ENCODE measurements at regions not wholly inside any gene's neighbourhood (a gene's known extent, or its start where the extent isn't known, plus 50 kb on each side); places are given as distances from the start of the nearest gene placed in this dataset.

DNA sequence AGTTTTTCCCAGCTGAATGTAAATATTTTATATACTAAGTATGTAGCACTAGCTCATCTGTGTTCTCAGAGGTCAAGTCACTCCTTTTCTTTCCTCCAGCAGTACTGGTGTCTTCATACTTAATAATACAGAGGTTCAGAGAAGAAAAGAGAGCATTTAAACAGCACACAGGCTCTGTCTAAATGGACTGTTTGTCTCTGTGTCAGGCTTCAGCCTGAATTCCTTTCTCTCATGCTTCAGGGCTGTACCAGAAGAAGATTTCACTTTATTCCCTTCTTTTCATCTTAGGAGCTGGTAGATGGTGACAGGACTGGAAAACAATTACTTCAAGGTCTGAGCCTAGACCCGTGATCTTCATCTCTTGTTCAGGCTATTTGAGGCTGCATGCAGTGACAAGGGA lies 51.4 kb upstream of the LYZL2 start:
- Mint-ChIP-seq H3K36me3 (ENCODE audit: insufficient read depth, unreplicated experiment) (no peaks in the 10 kb centered on the region), H3K9me3 (ENCODE audit: low read depth, unreplicated experiment) (peaks cover 8% of the 10 kb centered on the region), H3K27me3 (ENCODE audit: unreplicated experiment) (no peaks in the 10 kb centered on the region), H3K4me3 (ENCODE audit: low read depth, unreplicated experiment) (no peak overlapping the region), H3K27ac (ENCODE audit: unreplicated experiment) (no peak overlapping the region), H3K4me1 (ENCODE audit: low read depth, unreplicated experiment) (peaks cover 20% of the 10 kb centered on the region)
- BruUV-seq (replicated peaks), result no TSS peak
- intact Hi-C loops (cut with micrococcal nuclease; ENCODE audit: unreplicated experiment), result no loop called here
- CTCF ChIA-PET, result interaction anchor here (1.4 kb wide), 1 partner anchor 10 kb away, joined by 5 read pairs; no protein-coding TSS in a partner anchor
- TF ChIP-seq, protein P1, sequence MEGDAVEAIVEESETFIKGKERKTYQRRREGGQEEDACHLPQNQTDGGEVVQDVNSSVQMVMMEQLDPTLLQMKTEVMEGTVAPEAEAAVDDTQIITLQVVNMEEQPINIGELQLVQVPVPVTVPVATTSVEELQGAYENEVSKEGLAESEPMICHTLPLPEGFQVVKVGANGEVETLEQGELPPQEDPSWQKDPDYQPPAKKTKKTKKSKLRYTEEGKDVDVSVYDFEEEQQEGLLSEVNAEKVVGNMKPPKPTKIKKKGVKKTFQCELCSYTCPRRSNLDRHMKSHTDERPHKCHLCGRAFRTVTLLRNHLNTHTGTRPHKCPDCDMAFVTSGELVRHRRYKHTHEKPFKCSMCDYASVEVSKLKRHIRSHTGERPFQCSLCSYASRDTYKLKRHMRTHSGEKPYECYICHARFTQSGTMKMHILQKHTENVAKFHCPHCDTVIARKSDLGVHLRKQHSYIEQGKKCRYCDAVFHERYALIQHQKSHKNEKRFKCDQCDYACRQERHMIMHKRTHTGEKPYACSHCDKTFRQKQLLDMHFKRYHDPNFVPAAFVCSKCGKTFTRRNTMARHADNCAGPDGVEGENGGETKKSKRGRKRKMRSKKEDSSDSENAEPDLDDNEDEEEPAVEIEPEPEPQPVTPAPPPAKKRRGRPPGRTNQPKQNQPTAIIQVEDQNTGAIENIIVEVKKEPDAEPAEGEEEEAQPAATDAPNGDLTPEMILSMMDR (IDR thresholded peaks at IDR 0.05; ENCODE audit: unreplicated experiment), result no peak
- no peak for DNase-seq

Measured in Calu3 (cell line).